ENCODE measurements at regions not wholly inside any gene's neighbourhood (a gene's known extent, or its start where the extent isn't known, plus 50 kb on each side); places are given as distances from the start of the nearest gene placed in this dataset.
"Not testable (repeated sequence)": the region's sequence is repeated elsewhere in the genome, so short reads cannot be mapped to it uniquely, and the experiment has no call there.

DNA sequence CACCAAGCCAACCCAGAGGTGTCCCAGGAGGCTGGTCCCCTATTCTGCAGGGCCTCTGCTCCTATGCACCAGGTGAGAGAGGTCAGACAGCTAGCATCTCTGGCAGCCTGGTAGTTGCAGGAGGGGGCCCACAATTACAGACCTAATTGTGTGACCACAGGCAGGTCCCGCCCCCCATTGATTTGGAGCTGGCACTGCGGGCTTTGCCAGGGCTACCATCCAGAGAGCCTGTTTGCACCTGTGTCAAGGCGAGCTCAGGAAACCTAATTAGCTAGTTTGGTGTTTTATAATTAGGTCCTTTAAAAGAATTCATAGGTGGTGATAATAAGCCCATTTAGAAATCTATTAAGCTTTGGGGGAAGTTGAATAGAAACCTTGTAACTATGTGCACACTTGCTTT is 90.2 kb downstream of the MRM1 start:
- TF ChIP-seq, protein P1, sequence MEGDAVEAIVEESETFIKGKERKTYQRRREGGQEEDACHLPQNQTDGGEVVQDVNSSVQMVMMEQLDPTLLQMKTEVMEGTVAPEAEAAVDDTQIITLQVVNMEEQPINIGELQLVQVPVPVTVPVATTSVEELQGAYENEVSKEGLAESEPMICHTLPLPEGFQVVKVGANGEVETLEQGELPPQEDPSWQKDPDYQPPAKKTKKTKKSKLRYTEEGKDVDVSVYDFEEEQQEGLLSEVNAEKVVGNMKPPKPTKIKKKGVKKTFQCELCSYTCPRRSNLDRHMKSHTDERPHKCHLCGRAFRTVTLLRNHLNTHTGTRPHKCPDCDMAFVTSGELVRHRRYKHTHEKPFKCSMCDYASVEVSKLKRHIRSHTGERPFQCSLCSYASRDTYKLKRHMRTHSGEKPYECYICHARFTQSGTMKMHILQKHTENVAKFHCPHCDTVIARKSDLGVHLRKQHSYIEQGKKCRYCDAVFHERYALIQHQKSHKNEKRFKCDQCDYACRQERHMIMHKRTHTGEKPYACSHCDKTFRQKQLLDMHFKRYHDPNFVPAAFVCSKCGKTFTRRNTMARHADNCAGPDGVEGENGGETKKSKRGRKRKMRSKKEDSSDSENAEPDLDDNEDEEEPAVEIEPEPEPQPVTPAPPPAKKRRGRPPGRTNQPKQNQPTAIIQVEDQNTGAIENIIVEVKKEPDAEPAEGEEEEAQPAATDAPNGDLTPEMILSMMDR (IDR thresholded peaks at IDR 0.05): no peak
- Histone ChIP-seq H3K27ac (no peak overlapping the region), H3K4me3 (no peak overlapping the region), H3K27me3 (peaks cover 0 to 29% of the 10 kb centered on the region in 2 donors), H3K9me3 (no peaks in the 10 kb centered on the region), H3K36me3 (no peaks in the 10 kb centered on the region), H3K4me1 (no peaks in the 10 kb centered on the region)
- intact Hi-C loops (cut with DNase I; ENCODE audit: low total_unique reads): loop anchor here (10.0 kb wide), 1 partner anchor 53 kb away; no protein-coding TSS in a partner anchor
- no peak for DNase-seq

- Histone ChIP-seq H3K27ac (no peak overlapping the region), H3K36me3 (no peaks in the 10 kb centered on the region), H3K4me3 (no peak overlapping the region), H3K4me1 (no peaks in the 10 kb centered on the region), H3K27me3 (peaks cover 0 to 32% of the 10 kb centered on the region in 2 donors), H3K9me3 (no peaks in the 10 kb centered on the region)
- intact Hi-C loops (cut with DNase I; ENCODE audit: low total_unique reads): loop anchor here (10.0 kb wide), 1 partner anchor 50 kb away; no protein-coding TSS in a partner anchor
- TF ChIP-seq, protein P1 (IDR thresholded peaks at IDR 0.05): no peak
- no peak for DNase-seq
Measured at GRCh38 chr17:36695082-36695481, 93.7 kb downstream of the MRM1 start.

GRCh38 chr17:36695710-36696109 is 94.3 kb downstream of the MRM1 start:
- H3K27ac ChIP-seq, H3K9me3 ChIP-seq, H3K4me1 ChIP-seq, H3K36me3 ChIP-seq, H3K4me3 ChIP-seq, DNase-seq: not testable (repeated sequence)
- H3K27me3 ChIP-seq: peaks cover 0 to 30% of the 10 kb centered on the region in 2 donors
- intact Hi-C loops (cut with DNase I; ENCODE audit: low total_unique reads): loop anchor here (10.0 kb wide), 1 partner anchor 49 kb away; no protein-coding TSS in a partner anchor

DNA sequence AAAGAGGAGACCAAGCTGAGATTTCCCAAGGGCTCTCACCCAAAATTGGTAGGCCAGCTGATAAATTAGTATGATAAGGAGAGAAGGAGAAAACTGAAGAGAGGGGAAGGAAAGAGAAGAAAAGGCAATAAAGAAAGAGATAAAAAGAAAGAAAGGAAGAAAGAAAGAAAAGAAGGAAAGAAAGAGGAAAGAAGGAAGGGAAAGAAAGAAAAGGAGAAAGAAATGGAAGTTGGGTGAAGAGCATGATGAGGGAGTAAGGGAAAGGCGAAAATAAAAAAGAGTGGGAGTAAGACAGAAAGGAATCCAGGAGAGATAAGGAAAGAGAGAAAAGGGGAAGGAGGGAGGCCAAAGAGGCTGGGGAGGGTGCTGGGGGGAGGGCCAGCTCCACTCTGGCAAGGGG is 95.4 kb downstream of the MRM1 start:
- H3K27me3 ChIP-seq: peaks cover 0 to 41% of the 10 kb centered on the region in 2 donors
- H3K36me3 ChIP-seq: no peaks in the 10 kb centered on the region
- TF ChIP-seq, protein P1 (IDR thresholded peaks at IDR 0.05): no peak
- intact Hi-C loops (cut with DNase I; ENCODE audit: low total_unique reads): loop anchor here (10.0 kb wide), 1 partner anchor 48 kb away; no protein-coding TSS in a partner anchor
- H3K4me3 ChIP-seq: no peak overlapping the region
- DNase-seq: no peak
- no peaks in the 10 kb centered on the region for H3K9me3 ChIP-seq
- no peak overlapping the region for H3K27ac ChIP-seq
- no peaks in the 10 kb centered on the region for H3K4me1 ChIP-seq

- peaks cover 0 to 53% of the 10 kb centered on the region in 2 donors for H3K27me3 ChIP-seq
- H3K36me3 ChIP-seq: no peaks in the 10 kb centered on the region
- no peak overlapping the region for H3K27ac ChIP-seq
- TF ChIP-seq, protein P1 (IDR thresholded peaks at IDR 0.05): no peak
- no peak for DNase-seq
- intact Hi-C loops (cut with DNase I; ENCODE audit: low total_unique reads): loop anchor here (10.0 kb wide), 1 partner anchor 47 kb away; no protein-coding TSS in a partner anchor
- H3K4me3 ChIP-seq: no peak overlapping the region
- H3K9me3 ChIP-seq: no peaks in the 10 kb centered on the region
- H3K4me1 ChIP-seq: no peaks in the 10 kb centered on the region
Measured at GRCh38 chr17:36697903-36698530, 96.6 kb downstream of the MRM1 start.

DNA sequence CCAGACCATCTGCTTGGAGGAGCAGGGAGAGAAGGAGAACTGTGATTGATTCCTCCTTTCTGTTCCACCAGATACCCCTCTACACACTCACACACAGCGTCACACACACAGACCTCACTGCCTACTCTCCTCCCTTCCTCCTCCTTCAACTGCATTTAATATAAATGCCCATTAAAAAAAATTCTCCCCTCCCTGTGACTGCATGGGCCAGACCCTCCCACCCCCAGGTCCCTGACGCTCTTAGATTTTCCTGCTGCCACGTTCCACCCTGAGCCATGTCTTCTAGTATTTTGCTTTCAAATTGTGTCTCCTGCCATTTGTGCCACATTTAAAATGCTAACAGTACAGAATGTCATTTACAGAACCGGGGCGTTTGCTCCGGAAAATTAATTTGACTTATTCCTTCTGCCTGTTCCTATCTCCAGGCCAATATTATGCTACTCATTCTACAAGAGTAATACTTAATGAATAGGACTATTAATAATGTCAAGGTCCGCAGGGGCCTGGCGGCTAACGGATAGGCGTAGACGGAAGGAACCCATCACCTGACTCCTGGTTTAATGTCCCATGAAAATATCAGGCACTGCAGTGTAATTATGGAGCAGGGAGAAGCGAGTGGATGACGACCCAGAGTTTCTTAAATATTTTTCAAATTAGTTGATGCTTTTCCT is 100.2 kb downstream of the MRM1 start:
- TF ChIP-seq, protein P1 (IDR thresholded peaks at IDR 0.05): no peak
- intact Hi-C loops (cut with DNase I; ENCODE audit: low total_unique reads): no loop called here

More for the DNA sequence above, 100.2 kb downstream of the MRM1 start:
- Histone ChIP-seq H3K27ac (no peak overlapping the region), H3K4me3 (no peak overlapping the region), H3K27me3 (peaks cover 0 to 78% of the 10 kb centered on the region in 2 donors), H3K9me3 (no peaks in the 10 kb centered on the region), H3K4me1 (peaks cover 0 to 5% (median 0%) of the 10 kb centered on the region in 4 donors), H3K36me3 (no peaks in the 10 kb centered on the region)
- DNase-seq: no peak
